ENCODE measurements at regions not wholly inside any gene's neighbourhood (a gene's known extent, or its start where the extent isn't known, plus 50 kb on each side); places are given as distances from the start of the nearest gene placed in this dataset.

DNA sequence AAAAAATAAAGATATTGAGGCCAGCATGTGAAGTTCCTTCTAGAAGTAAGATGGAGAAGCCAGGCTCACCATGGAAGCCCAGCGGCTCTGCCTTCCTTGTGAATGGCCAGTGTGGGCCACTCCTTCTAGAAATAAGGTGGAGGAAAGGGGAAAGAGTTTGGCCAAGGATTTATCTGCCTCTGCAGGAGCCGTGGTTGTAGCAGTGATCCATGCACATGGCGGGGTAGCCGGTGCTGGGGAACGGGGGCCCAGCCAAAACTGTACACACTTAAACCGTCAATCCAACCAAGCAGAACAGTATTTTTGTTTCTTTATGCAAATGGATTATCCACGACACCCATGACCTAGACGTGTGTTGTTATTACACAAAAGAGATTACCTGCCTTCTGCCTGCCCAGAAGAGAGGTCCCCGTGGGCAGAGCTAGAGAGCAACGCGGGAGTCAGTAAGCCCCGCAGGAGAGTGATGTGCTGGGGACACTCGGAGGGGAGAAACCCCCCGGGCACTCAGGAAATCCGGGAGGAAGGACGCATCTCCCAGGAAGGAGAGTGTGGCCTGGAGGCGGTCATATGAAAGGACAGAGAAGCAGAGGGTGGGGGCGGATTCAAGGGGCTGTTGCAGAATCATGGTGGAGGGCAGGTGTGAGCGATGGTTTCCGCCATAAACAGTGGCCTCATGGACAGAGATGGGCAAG is 218.4 kb upstream of the PPP2R2D start:
- Histone ChIP-seq H3K27me3 (no peaks in the 10 kb centered on the region), H3K4me3 (no peak overlapping the region), H3K27ac (no peak overlapping the region), H3K9me3 (no peaks in the 10 kb centered on the region), H3K4me1 (ENCODE audit: insufficient read depth) (no peaks in the 10 kb centered on the region), H3K36me3 (no peaks in the 10 kb centered on the region)
- no peak for DNase-seq
- intact Hi-C loops (cut with DNase I): no loop called here
- 85 to 89% (median 88%) methylated on average over 20 of the region's 20 CpGs for WGBS, 3 donors
- no peak for TF ChIP-seq POLR2A (IDR thresholded peaks at IDR 0.05)
- TF ChIP-seq, protein P1, sequence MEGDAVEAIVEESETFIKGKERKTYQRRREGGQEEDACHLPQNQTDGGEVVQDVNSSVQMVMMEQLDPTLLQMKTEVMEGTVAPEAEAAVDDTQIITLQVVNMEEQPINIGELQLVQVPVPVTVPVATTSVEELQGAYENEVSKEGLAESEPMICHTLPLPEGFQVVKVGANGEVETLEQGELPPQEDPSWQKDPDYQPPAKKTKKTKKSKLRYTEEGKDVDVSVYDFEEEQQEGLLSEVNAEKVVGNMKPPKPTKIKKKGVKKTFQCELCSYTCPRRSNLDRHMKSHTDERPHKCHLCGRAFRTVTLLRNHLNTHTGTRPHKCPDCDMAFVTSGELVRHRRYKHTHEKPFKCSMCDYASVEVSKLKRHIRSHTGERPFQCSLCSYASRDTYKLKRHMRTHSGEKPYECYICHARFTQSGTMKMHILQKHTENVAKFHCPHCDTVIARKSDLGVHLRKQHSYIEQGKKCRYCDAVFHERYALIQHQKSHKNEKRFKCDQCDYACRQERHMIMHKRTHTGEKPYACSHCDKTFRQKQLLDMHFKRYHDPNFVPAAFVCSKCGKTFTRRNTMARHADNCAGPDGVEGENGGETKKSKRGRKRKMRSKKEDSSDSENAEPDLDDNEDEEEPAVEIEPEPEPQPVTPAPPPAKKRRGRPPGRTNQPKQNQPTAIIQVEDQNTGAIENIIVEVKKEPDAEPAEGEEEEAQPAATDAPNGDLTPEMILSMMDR (IDR thresholded peaks at IDR 0.05): no peak
- no peak for TF ChIP-seq EP300 (IDR thresholded peaks at IDR 0.05)

DNA sequence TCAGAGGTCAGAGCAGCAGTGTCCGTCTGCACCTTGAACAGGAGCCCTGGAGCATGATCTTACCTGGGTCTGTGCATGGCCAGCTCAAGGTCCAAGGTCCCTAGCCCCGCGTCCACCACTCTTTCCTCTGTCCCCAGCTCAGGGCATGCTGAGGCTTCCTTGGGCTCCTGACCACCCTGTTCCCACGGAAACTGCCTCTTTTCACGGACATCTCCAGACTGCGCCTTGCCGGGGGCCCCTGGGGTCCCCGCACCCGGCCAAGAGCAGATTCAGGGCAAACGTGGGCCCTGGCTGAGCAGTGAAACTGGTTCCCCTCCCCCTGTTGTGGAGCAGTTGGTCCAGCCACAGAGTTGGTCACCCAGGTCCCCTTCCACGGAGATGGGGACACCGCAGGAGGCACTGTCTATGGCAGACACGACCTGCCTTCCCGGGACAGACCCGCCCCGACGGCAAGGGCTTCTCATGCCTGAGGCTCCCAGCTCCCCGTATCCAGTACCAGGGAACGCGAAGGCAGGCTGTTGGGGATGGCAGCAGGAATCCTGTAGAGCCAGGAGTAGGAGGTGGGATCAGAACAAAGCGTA is 217.4 kb upstream of the PPP2R2D start:
- Histone ChIP-seq H3K9me3 (no peaks in the 10 kb centered on the region), H3K4me1 (ENCODE audit: insufficient read depth) (no peaks in the 10 kb centered on the region), H3K27ac (no peak overlapping the region), H3K27me3 (no peaks in the 10 kb centered on the region), H3K36me3 (no peaks in the 10 kb centered on the region), H3K4me3 (no peak overlapping the region)
- intact Hi-C loops (cut with DNase I): no loop called here
- 86 to 91% (median 86%) methylated on average over 21 of the region's 21 CpGs for whole genome bisulfite sequencing, 3 donors
- TF ChIP-seq POLR2A (IDR thresholded peaks at IDR 0.05): no peak
- TF ChIP-seq, protein P1 (IDR thresholded peaks at IDR 0.05): no peak
- no peak for TF ChIP-seq EP300 (IDR thresholded peaks at IDR 0.05)
- DNase-seq: no peak

DNA sequence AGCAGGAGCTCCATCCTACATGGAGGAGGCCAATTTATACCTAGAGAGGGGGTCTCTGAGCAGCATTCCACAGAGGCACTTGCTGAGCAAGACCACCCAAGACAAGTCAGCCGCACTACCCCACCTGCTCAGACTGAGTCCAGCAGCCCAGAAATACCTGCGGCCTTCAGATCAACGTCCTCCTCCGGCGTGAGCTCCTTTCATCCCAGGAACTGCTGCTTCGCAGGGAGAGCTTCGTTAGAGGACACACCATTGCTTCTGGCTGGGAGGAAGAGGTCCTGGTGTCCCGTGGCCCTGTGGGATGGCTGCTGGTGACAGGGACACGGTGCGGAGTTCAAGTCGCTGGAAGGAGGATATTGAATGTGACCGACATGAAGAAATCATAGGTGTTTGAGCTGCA is 216.9 kb upstream of the PPP2R2D start:
- DNase-seq: no peak
- H3K27me3 ChIP-seq: no peaks in the 10 kb centered on the region
- no peak overlapping the region for H3K4me3 ChIP-seq
- no peaks in the 10 kb centered on the region for H3K9me3 ChIP-seq
- WGBS, 3 donors: 82 to 90% (median 82%) methylated on average over 12 of the region's 12 CpGs
- H3K36me3 ChIP-seq: no peaks in the 10 kb centered on the region
- intact Hi-C loops (cut with DNase I): no loop called here
- H3K4me1 ChIP-seq (ENCODE audit: insufficient read depth): no peaks in the 10 kb centered on the region
- no peak for TF ChIP-seq EP300 (IDR thresholded peaks at IDR 0.05)
- TF ChIP-seq, protein P1 (IDR thresholded peaks at IDR 0.05): no peak
- no peak for TF ChIP-seq POLR2A (IDR thresholded peaks at IDR 0.05)
- H3K27ac ChIP-seq: no peak overlapping the region

DNA sequence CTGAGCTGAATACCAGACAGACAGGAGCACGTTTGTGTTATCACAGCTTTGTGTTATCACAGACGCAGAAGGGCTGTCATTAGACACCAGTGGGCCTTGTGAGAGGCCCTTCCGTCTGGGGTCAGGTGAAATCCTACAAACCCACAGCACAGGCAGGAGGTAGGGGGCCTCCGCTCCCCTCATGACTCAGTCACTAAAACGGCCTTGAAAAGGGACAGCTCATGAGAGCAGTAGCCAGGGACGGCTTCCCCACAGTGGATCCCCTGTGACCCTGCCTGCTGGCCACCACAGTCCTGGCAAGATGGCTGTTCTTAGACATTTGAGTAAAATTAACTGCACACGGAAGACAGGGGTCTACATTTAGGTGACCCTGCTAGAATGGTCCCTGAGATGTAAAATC is 215.8 kb upstream of the PPP2R2D start:
- no peaks in the 10 kb centered on the region for H3K36me3 ChIP-seq
- no peak overlapping the region for H3K4me3 ChIP-seq
- intact Hi-C loops (cut with DNase I): no loop called here
- 41 to 54% (median 51%) methylated on average over 7 of the region's 7 CpGs for WGBS, 3 donors
- H3K27ac ChIP-seq: no peak overlapping the region
- no peaks in the 10 kb centered on the region for H3K9me3 ChIP-seq
- DNase-seq: no peak
- TF ChIP-seq POLR2A (IDR thresholded peaks at IDR 0.05) (no peak), EP300 (IDR thresholded peaks at IDR 0.05) (no peak)
- TF ChIP-seq, protein P1 (IDR thresholded peaks at IDR 0.05): no peak
- no peaks in the 10 kb centered on the region for H3K4me1 ChIP-seq (ENCODE audit: insufficient read depth)
- H3K27me3 ChIP-seq: no peaks in the 10 kb centered on the region
